ENCODE measurements at regions not wholly inside any gene's neighbourhood (a gene's known extent, or its start where the extent isn't known, plus 50 kb on each side); places are given as distances from the start of the nearest gene placed in this dataset.

GRCh38 chrX:146224442-146224841 is 406.8 kb downstream of the SLITRK2 start:
- TF ChIP-seq, protein P1, sequence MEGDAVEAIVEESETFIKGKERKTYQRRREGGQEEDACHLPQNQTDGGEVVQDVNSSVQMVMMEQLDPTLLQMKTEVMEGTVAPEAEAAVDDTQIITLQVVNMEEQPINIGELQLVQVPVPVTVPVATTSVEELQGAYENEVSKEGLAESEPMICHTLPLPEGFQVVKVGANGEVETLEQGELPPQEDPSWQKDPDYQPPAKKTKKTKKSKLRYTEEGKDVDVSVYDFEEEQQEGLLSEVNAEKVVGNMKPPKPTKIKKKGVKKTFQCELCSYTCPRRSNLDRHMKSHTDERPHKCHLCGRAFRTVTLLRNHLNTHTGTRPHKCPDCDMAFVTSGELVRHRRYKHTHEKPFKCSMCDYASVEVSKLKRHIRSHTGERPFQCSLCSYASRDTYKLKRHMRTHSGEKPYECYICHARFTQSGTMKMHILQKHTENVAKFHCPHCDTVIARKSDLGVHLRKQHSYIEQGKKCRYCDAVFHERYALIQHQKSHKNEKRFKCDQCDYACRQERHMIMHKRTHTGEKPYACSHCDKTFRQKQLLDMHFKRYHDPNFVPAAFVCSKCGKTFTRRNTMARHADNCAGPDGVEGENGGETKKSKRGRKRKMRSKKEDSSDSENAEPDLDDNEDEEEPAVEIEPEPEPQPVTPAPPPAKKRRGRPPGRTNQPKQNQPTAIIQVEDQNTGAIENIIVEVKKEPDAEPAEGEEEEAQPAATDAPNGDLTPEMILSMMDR (IDR thresholded peaks at IDR 0.05): peak in 1 of 5 experiments; percentile 9
- TF ChIP-seq EP300 (IDR thresholded peaks at IDR 0.05; ENCODE audit: low read depth): no peak
- no peak for TF ChIP-seq POLR2A (IDR thresholded peaks at IDR 0.05)

Measured in transverse colon (tissue), 3 donors.